PFSK-1 (cell line): ENCODE measurements at regions not wholly inside any gene's neighbourhood (a gene's known extent, or its start where the extent isn't known, plus 50 kb on each side); places are given as distances from the start of the nearest gene placed in this dataset.

Experiments used
- FOXP2 ChIP-seq: optimal IDR thresholded peaks from 2 replicates; pipeline ENCODE3; 2011; ENCODE audit warnings: borderline replicate concordance, control low read depth, inconsistent platforms; ENCODE audit not compliant: insufficient read depth; ENCODE audit errors: extremely low read length, extremely low read depth
- POLR2AphosphoS5 ChIP-seq: IDR thresholded peaks from 2 replicates; pipeline ENCODE4 v1.6.1; 2012; ENCODE audit warnings: low read depth, mild to moderate bottlenecking, control low read depth, low read length, moderate library complexity
- SIN3A ChIP-seq: IDR thresholded peaks from 2 replicates; pipeline ENCODE4 v1.6.1; 2012; ENCODE audit warnings: mild to moderate bottlenecking, low read length, moderate library complexity, borderline replicate concordance; ENCODE audit not compliant: insufficient read depth
- TAF1 ChIP-seq: IDR thresholded peaks from 2 replicates; pipeline ENCODE4 v1.6.1; 2012; ENCODE audit warnings: low read length, control low read depth, borderline replicate concordance; ENCODE audit not compliant: insufficient read depth
- TF ChIP-seq, protein P1 (sequence below), 2 experiments: IDR thresholded peaks; 2 replicates each; pipeline versions ENCODE4 v1.6.1 to v1.8.0; 2011 to 2012; ENCODE audit warnings: low read depth in 2 of 2, low read length in 2 of 2, control low read depth in 1 of 2, inconsistent platforms in 1 of 2, mild to moderate bottlenecking in 1 of 2, moderate library complexity in 1 of 2; ENCODE audit not compliant: insufficient read depth in 1 of 2

DNA sequence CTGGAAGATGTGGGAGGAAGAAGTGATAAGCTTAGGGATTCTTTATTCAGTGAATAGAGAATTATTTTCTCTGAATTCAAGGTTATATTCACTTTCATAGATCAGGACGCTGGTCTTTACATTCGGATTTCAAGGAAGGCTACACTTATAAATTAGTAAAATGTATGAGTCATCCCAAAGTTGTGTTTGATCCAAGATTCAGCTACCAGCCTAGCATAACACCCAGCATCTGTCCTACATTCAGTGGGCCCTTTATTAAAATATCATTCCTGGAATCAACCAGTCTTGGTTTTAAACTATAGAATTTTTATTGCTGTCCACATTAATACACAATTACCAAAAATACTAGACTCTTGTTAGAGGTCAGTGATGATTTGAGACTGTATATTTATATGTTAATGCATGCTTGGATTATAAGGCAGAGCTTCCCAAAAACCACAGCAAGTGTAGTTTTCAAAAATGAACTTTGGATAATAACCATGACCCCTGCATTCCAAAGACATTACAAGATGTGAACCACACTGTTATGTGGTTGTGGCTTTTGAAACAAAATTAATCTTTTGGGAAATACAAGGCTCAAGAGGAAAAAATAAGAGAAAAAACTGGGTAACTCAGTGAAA lies 210.7 kb upstream of the CNR1 start:
- TF ChIP-seq POLR2AphosphoS5 (no peak), SIN3A (no peak), TAF1 (no peak), FOXP2 (no peak)
- TF ChIP-seq, protein P1, sequence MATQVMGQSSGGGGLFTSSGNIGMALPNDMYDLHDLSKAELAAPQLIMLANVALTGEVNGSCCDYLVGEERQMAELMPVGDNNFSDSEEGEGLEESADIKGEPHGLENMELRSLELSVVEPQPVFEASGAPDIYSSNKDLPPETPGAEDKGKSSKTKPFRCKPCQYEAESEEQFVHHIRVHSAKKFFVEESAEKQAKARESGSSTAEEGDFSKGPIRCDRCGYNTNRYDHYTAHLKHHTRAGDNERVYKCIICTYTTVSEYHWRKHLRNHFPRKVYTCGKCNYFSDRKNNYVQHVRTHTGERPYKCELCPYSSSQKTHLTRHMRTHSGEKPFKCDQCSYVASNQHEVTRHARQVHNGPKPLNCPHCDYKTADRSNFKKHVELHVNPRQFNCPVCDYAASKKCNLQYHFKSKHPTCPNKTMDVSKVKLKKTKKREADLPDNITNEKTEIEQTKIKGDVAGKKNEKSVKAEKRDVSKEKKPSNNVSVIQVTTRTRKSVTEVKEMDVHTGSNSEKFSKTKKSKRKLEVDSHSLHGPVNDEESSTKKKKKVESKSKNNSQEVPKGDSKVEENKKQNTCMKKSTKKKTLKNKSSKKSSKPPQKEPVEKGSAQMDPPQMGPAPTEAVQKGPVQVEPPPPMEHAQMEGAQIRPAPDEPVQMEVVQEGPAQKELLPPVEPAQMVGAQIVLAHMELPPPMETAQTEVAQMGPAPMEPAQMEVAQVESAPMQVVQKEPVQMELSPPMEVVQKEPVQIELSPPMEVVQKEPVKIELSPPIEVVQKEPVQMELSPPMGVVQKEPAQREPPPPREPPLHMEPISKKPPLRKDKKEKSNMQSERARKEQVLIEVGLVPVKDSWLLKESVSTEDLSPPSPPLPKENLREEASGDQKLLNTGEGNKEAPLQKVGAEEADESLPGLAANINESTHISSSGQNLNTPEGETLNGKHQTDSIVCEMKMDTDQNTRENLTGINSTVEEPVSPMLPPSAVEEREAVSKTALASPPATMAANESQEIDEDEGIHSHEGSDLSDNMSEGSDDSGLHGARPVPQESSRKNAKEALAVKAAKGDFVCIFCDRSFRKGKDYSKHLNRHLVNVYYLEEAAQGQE (IDR thresholded peaks at IDR 0.05; ENCODE audit: insufficient read depth in 1 of 2, low read depth in 2 of 2, low read length in 2 of 2): no peak
